GM21360 (cell line): ENCODE measurements at regions not wholly inside any gene's neighbourhood (a gene's known extent, or its start where the extent isn't known, plus 50 kb on each side); places are given as distances from the start of the nearest gene placed in this dataset.

Experiments
- ATAC-seq: cut with Tn5 transposase; IDR thresholded peaks from one replicate; pipeline ENCODE4 v1.9.1; 2021; ENCODE audit warnings: mild to moderate bottlenecking, moderate library complexity; ENCODE audit not compliant: unreplicated experiment

- no peak for ATAC-seq
Measured at GRCh38 chr7:21028186-21028585, 241.5 kb upstream of the SP8 start.

DNA sequence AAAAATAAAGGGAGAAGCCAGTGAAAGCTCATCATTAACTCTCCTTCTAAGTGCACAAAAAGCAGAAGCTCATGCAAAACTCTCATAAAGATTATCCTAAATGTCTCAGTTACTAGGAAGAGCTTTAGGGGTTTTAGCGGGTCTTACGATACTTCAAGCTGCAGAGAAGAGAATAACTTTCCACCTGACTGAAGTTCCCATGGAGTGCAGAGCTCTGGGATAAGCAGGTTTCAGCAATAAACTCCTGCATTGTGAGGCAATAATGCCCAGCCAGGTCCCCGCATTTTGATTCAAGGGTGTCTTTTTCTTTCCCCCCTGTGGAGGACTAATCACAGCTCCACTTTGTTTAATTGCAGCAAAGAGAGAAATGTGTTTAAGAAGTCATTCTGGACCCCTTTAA is 241.9 kb upstream of the SP8 start:
- ATAC-seq, result no peak

DNA sequence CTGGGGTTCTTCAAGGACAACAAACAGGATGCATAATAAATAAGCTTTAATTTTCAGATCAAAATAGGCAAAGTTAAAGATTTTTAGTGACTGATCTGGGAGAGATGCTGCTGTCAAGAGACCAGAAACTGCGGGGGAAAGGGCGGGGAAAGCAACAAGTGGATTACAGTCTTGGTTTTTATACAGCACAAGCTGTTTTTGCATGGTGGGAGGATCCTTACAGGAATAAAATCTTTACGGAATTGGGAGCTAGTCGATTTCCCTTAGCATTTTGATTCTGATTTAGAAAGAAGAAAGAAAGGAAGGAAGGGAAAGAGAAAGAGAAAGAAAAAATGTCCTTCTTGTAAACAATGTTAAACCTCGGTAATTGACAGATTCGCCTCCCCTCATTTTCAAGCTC is 242.3 kb upstream of the SP8 start:
- ATAC-seq, result no peak

DNA sequence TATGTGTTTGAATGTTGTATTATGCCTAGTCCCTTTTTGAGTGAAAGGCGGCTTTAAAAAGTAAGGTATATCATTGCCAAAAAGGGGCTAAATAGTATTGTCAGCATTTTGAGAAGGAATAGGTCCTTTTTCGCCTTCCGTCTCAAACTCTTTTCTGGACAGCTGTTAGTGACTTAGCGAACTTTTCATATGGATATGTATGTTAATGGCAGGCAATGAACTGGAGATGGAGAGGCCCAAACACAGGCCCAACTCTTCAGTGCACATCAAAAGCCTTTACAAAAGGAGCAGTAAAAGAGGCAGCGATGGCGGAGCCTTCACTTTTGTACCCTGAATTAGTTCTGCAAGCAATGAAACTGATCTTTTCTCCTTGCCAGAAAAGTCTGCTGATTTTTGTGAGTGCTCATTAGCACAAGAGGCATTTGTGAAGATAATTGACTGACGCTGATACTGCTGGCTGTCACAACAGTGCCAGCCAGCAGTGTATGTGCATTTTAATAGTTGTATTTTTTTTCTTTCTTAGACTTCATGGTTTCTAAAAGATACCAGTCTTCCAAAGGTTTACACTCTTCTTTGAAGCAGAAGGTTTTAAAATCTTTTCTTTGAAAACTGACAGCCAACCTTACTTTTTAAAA is 243.7 kb upstream of the SP8 start:
- ATAC-seq, result no peak

DNA sequence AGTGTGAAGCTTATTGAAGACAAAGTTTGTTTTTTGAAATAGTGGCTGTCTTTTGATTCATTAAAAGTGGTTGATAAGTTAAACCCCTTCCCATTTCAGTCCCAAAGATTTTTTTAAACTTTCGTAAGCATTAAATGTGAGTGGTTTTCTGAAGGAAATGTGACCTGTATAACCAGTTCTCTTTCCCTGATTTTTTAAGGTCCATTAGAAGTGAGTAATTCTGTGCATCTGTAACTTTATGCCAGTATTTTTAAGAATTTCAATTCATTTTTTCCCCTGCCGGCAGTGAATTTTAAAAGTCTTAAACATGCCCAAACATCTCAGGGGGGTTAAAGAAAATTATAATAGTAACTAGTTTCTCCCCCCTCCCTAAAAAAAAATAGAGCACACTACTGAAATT is 254.6 kb upstream of the SP8 start:
- ATAC-seq, result no peak

- no peak for ATAC-seq
Measured at GRCh38 chr7:21041666-21042065, 255.0 kb upstream of the SP8 start.

GRCh38 chr7:21044384-21044783 is 257.7 kb upstream of the SP8 start:
- no peak for ATAC-seq

- ATAC-seq, result no peak
Measured at GRCh38 chr7:21044913-21045568, 258.4 kb upstream of the SP8 start.

GRCh38 chr7:21051865-21052264 is 265.2 kb upstream of the SP8 start:
- no peak for ATAC-seq

DNA sequence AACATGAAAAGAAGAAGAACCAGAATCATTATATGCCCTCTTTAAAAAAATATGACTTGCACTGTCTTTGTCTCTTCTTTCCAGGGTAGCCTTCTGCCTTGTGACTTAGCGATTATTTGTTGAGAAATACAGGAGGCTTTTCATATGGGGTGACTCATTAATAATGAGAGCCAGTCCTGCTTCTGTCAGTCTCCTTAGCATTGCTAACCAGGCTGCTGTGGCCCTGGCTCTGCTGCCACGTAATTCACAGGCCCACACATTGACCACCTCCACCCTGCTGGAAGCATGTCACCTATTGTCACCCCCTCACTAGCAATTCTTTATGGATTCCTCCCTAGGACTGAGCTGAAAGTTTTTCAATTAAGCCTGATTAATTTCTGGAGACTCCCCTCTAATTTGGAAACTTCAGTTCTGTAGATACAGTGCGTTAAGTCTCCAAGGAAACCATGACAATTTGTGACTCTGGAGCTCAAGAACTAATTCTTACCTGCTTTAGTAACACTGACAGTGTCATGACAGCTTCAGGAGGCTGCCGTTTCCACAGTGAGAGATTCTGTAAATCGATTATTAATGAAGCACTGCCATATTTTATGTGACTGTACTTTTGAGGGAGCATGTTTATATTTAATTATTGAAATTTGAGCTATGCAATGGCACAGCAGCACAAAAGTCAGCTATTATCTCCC is 267.9 kb upstream of the SP8 start:
- ATAC-seq, result no peak

GRCh38 chr7:21059069-21059468 is 272.4 kb upstream of the SP8 start:
- ATAC-seq, result no peak

- no peak for ATAC-seq
Measured at GRCh38 chr7:21063106-21063505, 276.4 kb upstream of the SP8 start.

- ATAC-seq, result no peak
Measured at GRCh38 chr7:21064698-21065648, 278.3 kb upstream of the SP8 start.

- ATAC-seq, result no peak
Measured at GRCh38 chr7:21066221-21066620, 279.5 kb upstream of the SP8 start.

GRCh38 chr7:21067216-21067615 is 280.5 kb upstream of the SP8 start:
- ATAC-seq, result no peak

DNA sequence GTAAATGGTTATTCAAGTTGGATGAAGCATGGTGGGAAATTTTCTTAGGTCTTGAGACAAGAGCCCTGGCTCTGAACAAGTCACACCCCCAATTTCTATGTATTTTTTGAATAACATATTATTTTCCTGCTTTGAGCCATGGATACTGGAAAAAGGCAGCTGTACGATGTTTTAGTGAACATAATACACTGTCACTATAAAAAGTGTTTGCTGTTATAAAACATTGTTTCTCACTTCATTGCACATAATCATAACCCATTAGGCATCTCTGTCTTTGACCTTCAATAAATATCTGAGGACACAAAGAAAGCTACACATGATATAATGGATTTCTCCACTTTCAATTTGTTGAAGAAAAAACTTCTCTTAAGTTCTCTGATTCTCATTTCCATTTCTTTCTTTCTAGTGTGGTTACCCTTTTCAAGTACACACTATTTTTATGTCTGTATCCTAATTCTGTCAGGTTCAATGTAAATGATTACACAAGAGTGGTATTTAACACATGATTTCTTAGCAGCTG is 283.9 kb upstream of the SP8 start:
- no peak for ATAC-seq

GRCh38 chr7:21071561-21072501 is 285.1 kb upstream of the SP8 start:
- ATAC-seq, result no peak

DNA sequence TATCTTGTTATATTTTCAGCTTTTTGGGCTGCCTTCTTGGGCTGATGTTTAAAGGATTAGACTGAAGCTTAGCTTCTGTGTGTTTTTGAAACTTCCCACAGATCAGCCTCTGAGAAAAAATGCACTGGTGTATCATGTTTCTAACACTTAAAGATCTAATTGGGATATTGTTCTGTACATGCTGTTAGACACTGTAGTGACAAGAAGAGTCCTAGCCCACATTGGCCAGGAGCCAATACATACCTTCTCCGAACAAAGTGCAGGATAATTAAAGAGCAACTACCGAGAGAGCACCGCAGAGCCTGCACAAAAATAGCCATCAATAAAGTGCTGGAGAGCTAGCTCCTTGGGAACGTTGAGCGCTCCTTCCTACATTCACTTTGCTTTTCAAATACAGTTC is 289.4 kb upstream of the SP8 start:
- no peak for ATAC-seq

DNA sequence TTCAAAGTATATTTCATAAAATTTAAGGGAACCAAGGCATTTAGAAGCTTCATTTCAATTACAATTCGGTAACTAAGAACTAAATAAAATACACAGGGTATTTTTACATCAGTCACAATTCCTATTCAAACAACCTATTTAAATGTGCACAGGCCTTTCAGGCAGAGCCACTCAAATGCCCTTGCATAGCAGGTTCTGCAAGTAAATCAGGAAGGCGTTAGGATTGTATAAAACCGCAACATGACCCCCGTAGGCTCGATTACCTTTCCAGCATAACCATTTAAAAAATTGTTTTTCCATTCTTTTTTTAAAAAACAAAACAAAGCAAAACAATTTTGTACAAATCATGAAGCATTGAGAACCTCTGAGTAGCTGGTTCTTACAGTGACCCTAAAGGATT is 289.9 kb upstream of the SP8 start:
- no peak for ATAC-seq

DNA sequence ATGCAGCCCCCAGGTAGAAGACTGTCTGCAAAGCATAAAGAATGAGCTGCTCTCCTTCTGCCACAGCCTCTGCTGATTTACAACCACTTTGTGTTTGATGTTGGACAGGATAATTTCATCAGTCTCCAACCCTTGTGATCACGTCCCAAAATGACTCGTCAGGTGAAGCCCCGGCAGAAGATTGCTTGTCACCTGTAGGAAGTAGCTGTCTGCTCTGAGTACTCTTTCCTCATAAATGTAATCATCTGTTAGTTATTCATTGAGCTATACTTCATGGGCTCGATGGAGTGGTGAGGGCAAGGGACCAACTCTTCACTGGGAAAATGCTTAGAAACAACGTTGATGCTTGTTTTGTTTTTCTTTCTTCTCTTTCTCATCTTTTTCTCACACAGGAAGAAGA is 290.9 kb upstream of the SP8 start:
- ATAC-seq, result no peak
